ENCODE measurements at regions not wholly inside any gene's neighbourhood (a gene's known extent, or its start where the extent isn't known, plus 50 kb on each side); places are given as distances from the start of the nearest gene placed in this dataset.

- TF ChIP-seq POLR2A (IDR thresholded peaks at IDR 0.05) = no peak
- no peak for TF ChIP-seq CTCF (IDR thresholded peaks at IDR 0.05)
These were observed 87.4 kb upstream of the TNS3 start for GRCh38 chr7:47669178-47669891.

Data from lower leg skin (tissue), 3 donors.